CD4-positive, alpha-beta T cell (primary cell): ENCODE measurements at regions not wholly inside any gene's neighbourhood (a gene's known extent, or its start where the extent isn't known, plus 50 kb on each side); places are given as distances from the start of the nearest gene placed in this dataset.

ENCODE experiments used
- ATAC-seq: fragments of 200-7000 bp; cut with Tn5 transposase; one replicate; pipeline ENCODE4 v1.10.0; 2022; ENCODE audit warnings: mild to moderate bottlenecking; ENCODE audit not compliant: poor library complexity
- CTCF ChIA-PET: fragments of 350-600 bp; sonication (Branson Sonifier 250); formaldehyde crosslinking; loops from one replicate; lab custom pipeline; 2021; ENCODE audit warnings: antibody characterized with exemption, inconsistent platforms; lab: Charles Lee
- POLR2A ChIA-PET: fragments of 350-600 bp; sonication (Branson Sonifier 250); formaldehyde crosslinking; loops from one replicate; lab custom pipeline; 2021; ENCODE audit warnings: antibody characterized with exemption, inconsistent platforms; lab: Charles Lee
- DNase-seq, 14 experiments: peaks; one replicate each; pipeline ENCODE4 v3.0.0-alpha.2; 2013 to 2020; ENCODE audit warnings: mixed read lengths in 2 of 14
- H3K27ac ChIP-seq, 2 donors: one replicate each; pipeline versions ENCODE4 v1.5.1 to v1.7.0; 2013; ENCODE audit warnings: low read length in 2 of 2, low read depth in 1 of 2, mild to moderate bottlenecking in 1 of 2
- H3K27me3 ChIP-seq, 2 experiments: 1 replicate in 1 of 2; 2 replicates in 1 of 2; pipeline versions ENCODE4 v1.6.1 to v1.7.0; 2013; ENCODE audit warnings: low read length in 2 of 2, control low read depth in 1 of 2, mild to moderate bottlenecking in 1 of 2, moderate library complexity in 1 of 2; ENCODE audit not compliant: insufficient read depth in 2 of 2, control insufficient read depth in 1 of 2
- H3K36me3 ChIP-seq: one replicate; pipeline ENCODE4 v1.6.1; 2013; ENCODE audit warnings: low read length, control low read depth; ENCODE audit not compliant: insufficient read depth
- H3K4me1 ChIP-seq: one replicate; pipeline ENCODE4 v1.6.1; 2013; ENCODE audit warnings: low read length, control low read depth; ENCODE audit not compliant: insufficient read depth
- H3K4me3 ChIP-seq: one replicate; pipeline ENCODE4 v1.5.1; 2013; ENCODE audit warnings: mild to moderate bottlenecking, low read length, moderate library complexity
- H3K9me3 ChIP-seq, 2 experiments: 1 replicate in 1 of 2; 2 replicates in 1 of 2; pipeline versions ENCODE4 v1.6.1 to v1.7.0; 2013; ENCODE audit warnings: low read length in 2 of 2, mild to moderate bottlenecking in 2 of 2, control low read depth in 1 of 2, moderate library complexity in 1 of 2; ENCODE audit not compliant: control insufficient read depth in 1 of 2, insufficient read depth in 1 of 2
- H3K27ac Mint-ChIP-seq: one replicate; pipeline ENCODE4 v1.8.0; 2020; ENCODE audit warnings: mixed read lengths
- H3K27me3 Mint-ChIP-seq: one replicate; pipeline ENCODE4 v1.8.0; 2021; ENCODE audit warnings: mixed read lengths
- H3K36me3 Mint-ChIP-seq: one replicate; pipeline ENCODE4 v1.8.0; 2021; ENCODE audit warnings: low read depth, mixed read lengths
- H3K4me1 Mint-ChIP-seq: one replicate; pipeline ENCODE4 v1.8.0; 2021; ENCODE audit warnings: low read depth, mixed read lengths
- H3K4me3 Mint-ChIP-seq: one replicate; pipeline ENCODE4 v1.8.0; 2020; ENCODE audit warnings: mild to moderate bottlenecking, mixed read lengths
- H3K9me3 Mint-ChIP-seq: one replicate; pipeline ENCODE4 v1.8.0; 2020; ENCODE audit warnings: mixed read lengths
- intact Hi-C, 2 experiments: fragments of 100-400 bp; cut with DNase I in 1 of 2; cut with micrococcal nuclease in 1 of 2; formaldehyde crosslinking; loops; one replicate each; pipeline versions ENCODE4 v1.15.1 to v1.9.0; 2023 to 2025; cut with DNase I, micrococcal nuclease
- TF ChIP-seq, protein P1 (sequence below): fragments of 200-600 bp; IDR thresholded peaks from one replicate; pipeline ENCODE4 v1.8.0; 2022; ENCODE audit warnings: antibody characterized with exemption, mild to moderate bottlenecking

GRCh38 chr2:18357537-18357936 lies 202.9 kb downstream of the RDH14 start:
- Histone ChIP-seq H3K9me3 (no peaks in the 10 kb centered on the region), H3K4me3 (no peak overlapping the region), H3K4me1 (no peaks in the 10 kb centered on the region), H3K36me3 (no peaks in the 10 kb centered on the region), H3K27ac (no peak overlapping the region), H3K27me3 (peaks cover 4% of the 10 kb centered on the region in 2 experiments)
- intact Hi-C loops, result no loop called here
- ChIA-PET CTCF (no interaction called here), POLR2A (no interaction called here)
- Mint-ChIP-seq H3K27me3 (no peaks in the 10 kb centered on the region), H3K4me3 (no peak overlapping the region), H3K9me3 (no peaks in the 10 kb centered on the region), H3K4me1 (no peaks in the 10 kb centered on the region), H3K27ac (no peak overlapping the region), H3K36me3 (no peaks in the 10 kb centered on the region)
- ATAC-seq, result no peak
- DNase-seq, result no peak
- TF ChIP-seq, protein P1, sequence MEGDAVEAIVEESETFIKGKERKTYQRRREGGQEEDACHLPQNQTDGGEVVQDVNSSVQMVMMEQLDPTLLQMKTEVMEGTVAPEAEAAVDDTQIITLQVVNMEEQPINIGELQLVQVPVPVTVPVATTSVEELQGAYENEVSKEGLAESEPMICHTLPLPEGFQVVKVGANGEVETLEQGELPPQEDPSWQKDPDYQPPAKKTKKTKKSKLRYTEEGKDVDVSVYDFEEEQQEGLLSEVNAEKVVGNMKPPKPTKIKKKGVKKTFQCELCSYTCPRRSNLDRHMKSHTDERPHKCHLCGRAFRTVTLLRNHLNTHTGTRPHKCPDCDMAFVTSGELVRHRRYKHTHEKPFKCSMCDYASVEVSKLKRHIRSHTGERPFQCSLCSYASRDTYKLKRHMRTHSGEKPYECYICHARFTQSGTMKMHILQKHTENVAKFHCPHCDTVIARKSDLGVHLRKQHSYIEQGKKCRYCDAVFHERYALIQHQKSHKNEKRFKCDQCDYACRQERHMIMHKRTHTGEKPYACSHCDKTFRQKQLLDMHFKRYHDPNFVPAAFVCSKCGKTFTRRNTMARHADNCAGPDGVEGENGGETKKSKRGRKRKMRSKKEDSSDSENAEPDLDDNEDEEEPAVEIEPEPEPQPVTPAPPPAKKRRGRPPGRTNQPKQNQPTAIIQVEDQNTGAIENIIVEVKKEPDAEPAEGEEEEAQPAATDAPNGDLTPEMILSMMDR, result no peak

- H3K4me1 ChIP-seq, result no peaks in the 10 kb centered on the region
- intact Hi-C loops, result no loop called here
- no peak for ATAC-seq
Measured at GRCh38 chr2:18356676-18357075, 203.8 kb downstream of the RDH14 start.

DNA sequence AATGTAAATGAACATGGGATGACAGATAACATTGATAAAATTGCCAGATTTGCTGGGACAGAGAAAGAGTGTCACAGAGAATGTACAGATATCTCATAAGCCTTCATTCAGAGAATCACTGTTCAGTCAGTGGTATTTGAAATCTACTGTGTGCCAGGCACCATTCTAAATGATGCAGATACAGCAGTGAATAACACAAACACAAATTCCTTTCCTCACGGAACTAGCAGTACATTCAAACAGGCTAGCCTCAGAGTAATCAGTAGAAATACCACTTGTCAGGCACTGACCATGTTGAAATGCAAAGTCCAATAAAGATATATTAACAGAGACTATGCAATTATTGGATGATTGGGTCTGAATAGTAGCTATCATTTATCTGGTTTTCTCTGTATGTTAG lies 211.0 kb downstream of the RDH14 start:
- H3K9me3 ChIP-seq, result no peaks in the 10 kb centered on the region
- H3K27me3 ChIP-seq, result peaks cover 0 to 4% of the 10 kb centered on the region in 2 experiments
- intact Hi-C loops, result no loop called here
- Mint-ChIP-seq H3K27me3 (no peaks in the 10 kb centered on the region), H3K4me3 (no peak overlapping the region), H3K27ac (no peak overlapping the region), H3K36me3 (no peaks in the 10 kb centered on the region), H3K4me1 (no peaks in the 10 kb centered on the region), H3K9me3 (no peaks in the 10 kb centered on the region)
- ChIA-PET POLR2A (no interaction called here), CTCF (interaction anchor here (1.5 kb wide), 1 partner anchor 10 kb away, joined by 3 read pairs; no protein-coding TSS in a partner anchor)
- ATAC-seq (no peak), DNase-seq (no peak)
- TF ChIP-seq, protein P1, result no peak
- H3K36me3 ChIP-seq, result no peaks in the 10 kb centered on the region
- no peaks in the 10 kb centered on the region for H3K4me1 ChIP-seq
- H3K4me3 ChIP-seq, result no peak overlapping the region
- H3K27ac ChIP-seq, result no peak overlapping the region

More at GRCh38 chr2:18356676-18357075, 203.8 kb downstream of the RDH14 start:
- ChIA-PET CTCF (no interaction called here), POLR2A (no interaction called here)
- Histone ChIP-seq H3K27me3 (peaks cover 4% of the 10 kb centered on the region in 2 experiments), H3K9me3 (no peaks in the 10 kb centered on the region), H3K27ac (no peak overlapping the region), H3K36me3 (no peaks in the 10 kb centered on the region), H3K4me3 (no peak overlapping the region)
- Mint-ChIP-seq H3K9me3 (no peaks in the 10 kb centered on the region), H3K4me3 (no peak overlapping the region), H3K27me3 (no peaks in the 10 kb centered on the region), H3K4me1 (no peaks in the 10 kb centered on the region), H3K27ac (no peak overlapping the region), H3K36me3 (no peaks in the 10 kb centered on the region)
- TF ChIP-seq, protein P1, result no peak
- no peak for DNase-seq
